ENCODE measurements at regions not wholly inside any gene's neighbourhood (a gene's known extent, or its start where the extent isn't known, plus 50 kb on each side); places are given as distances from the start of the nearest gene placed in this dataset.
A peak's percentile ranks its signal among the peaks of the same experiment; 100 is the strongest.

DNA sequence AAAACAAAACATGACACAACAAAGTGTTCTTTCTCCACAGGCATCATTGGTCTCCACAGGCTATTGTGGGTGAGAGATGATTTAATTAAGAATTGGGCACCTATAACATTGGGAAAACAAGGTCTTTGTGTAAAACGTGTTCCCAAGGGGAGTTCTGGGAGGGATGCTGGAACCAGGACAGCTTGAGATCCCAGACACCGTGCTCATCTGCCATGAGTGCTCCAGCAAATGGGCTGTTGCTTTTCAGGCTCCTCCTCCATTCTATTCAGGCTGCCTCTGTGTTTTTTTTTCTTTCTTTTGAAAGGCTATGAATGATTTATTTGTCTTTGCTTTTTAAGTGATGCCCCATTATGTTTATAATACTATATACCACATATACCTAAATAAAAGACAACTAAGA, 122.4 kb downstream of the DACT1 start:
- Mint-ChIP-seq H3K9me3 (no peaks in the 10 kb centered on the region), H3K27me3 (ENCODE audit: low read depth) (no peaks in the 10 kb centered on the region), H3K4me3 (no peak overlapping the region), H3K27ac (no peak overlapping the region), H3K36me3 (ENCODE audit: low read depth) (no peaks in the 10 kb centered on the region), H3K4me1 (peaks cover 54% of the 10 kb centered on the region)
- TF ChIP-seq, protein P1, sequence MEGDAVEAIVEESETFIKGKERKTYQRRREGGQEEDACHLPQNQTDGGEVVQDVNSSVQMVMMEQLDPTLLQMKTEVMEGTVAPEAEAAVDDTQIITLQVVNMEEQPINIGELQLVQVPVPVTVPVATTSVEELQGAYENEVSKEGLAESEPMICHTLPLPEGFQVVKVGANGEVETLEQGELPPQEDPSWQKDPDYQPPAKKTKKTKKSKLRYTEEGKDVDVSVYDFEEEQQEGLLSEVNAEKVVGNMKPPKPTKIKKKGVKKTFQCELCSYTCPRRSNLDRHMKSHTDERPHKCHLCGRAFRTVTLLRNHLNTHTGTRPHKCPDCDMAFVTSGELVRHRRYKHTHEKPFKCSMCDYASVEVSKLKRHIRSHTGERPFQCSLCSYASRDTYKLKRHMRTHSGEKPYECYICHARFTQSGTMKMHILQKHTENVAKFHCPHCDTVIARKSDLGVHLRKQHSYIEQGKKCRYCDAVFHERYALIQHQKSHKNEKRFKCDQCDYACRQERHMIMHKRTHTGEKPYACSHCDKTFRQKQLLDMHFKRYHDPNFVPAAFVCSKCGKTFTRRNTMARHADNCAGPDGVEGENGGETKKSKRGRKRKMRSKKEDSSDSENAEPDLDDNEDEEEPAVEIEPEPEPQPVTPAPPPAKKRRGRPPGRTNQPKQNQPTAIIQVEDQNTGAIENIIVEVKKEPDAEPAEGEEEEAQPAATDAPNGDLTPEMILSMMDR (IDR thresholded peaks at IDR 0.05; ENCODE audit: unreplicated experiment in 3 of 3) = no peak

DNA sequence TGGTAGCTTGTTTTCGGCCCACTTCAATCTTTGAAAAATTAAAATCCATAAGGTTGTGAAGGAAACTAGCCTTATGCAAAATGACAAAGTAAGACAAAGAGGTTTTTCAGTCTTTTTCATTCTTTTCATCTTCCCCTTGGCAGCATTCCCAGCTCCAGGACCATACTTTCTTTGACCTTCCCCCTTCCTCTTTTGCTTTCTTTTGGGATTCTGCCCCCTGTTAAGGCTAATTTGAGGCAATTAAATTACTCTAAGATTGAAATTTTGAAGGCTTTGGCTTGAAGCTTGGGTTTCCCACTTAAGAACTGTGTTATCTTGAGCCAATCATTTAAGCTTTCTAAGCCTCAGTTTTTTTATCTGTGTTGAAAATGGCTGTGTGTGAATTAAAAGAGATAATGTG, 124.9 kb downstream of the DACT1 start:
- Mint-ChIP-seq H3K27ac (peak overlapping the region; percentile 86 to 87 (median 87)), H3K4me3 (no peak overlapping the region), H3K27me3 (ENCODE audit: low read depth) (peaks cover 3% of the 10 kb centered on the region), H3K36me3 (ENCODE audit: low read depth) (no peaks in the 10 kb centered on the region), H3K4me1 (peaks cover 56% of the 10 kb centered on the region), H3K9me3 (no peaks in the 10 kb centered on the region)
- TF ChIP-seq, protein P1 (IDR thresholded peaks at IDR 0.05; ENCODE audit: unreplicated experiment in 3 of 3) = no peak

DNA sequence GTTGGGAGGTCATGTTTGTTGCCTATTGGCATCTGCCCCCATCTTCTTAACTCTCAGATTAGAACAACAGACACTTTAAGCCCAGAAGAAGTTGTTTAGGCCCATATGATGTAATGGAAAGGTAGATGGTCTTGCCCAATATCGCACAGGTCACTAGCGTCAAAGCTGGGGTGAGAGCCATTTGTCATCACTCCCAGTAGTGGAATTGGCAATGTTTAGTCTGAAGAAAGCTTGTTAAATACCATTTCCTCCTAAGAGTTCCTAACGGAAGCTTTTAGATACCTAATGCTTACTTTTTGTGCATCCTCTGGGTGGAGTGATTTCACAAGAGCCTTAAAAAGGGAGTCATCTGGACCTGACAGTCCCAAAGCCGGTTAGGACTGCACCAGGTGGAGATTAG, 125.4 kb downstream of the DACT1 start:
- Mint-ChIP-seq H3K4me1 (peaks cover 56% of the 10 kb centered on the region), H3K27ac (peak overlapping the region; percentile 86 to 87 (median 87)), H3K9me3 (no peaks in the 10 kb centered on the region), H3K27me3 (ENCODE audit: low read depth) (peaks cover 3% of the 10 kb centered on the region), H3K4me3 (no peak overlapping the region), H3K36me3 (ENCODE audit: low read depth) (no peaks in the 10 kb centered on the region)
- TF ChIP-seq, protein P1 (IDR thresholded peaks at IDR 0.05; ENCODE audit: unreplicated experiment in 3 of 3) = no peak

DNA sequence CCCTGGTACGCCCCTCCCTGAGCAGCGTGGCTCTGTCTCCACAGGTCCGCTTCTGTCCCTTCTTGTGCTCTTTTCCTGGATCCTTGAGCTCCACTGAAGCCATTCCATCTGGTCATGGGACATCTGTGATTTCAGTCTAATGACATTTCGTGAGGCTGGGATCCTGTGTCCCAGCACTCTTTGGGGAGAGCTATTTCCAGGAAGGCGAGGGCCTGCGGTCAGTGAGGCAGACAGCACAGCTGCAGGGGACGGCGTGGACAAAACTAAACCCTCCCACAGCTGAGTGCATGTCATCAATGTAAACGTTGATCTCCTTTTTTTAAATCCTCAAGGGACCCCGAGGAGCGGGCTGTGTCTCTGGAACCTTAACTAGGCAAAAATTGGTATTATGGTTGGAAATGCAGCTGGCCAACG, 127.7 kb downstream of the DACT1 start:
- Mint-ChIP-seq H3K27ac (peak overlapping the region; percentile 87 to 96 (median 91)), H3K36me3 (ENCODE audit: low read depth) (no peaks in the 10 kb centered on the region), H3K4me3 (peak overlapping the region; percentile 21 to 42 (median 39)), H3K9me3 (no peaks in the 10 kb centered on the region), H3K4me1 (peaks cover 64% of the 10 kb centered on the region), H3K27me3 (ENCODE audit: low read depth) (peaks cover 3% of the 10 kb centered on the region)
- TF ChIP-seq, protein P1 (IDR thresholded peaks at IDR 0.05; ENCODE audit: unreplicated experiment in 3 of 3) = no peak

DNA sequence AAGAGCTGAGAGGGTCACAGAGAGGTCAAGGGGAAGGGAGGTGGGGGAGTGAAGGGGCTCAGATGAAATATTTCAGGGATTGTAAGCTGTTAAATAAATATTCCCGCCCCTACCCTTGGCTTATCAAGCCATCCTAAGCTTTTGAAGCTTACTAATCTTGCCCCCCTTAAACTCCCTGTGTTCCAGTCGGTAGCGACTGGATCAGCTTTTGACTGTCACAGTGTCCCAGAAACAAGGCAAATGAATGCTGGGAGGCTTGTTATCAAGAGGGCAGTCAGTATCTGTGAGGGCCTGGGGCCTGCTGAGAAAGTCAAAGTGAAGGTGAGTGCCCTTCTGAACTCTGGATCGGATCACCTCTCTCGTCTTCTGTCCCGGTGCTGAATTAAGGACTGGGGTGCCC, 128.1 kb downstream of the DACT1 start:
- Mint-ChIP-seq H3K27ac (peak overlapping the region; percentile 87 to 96 (median 91)), H3K27me3 (ENCODE audit: low read depth) (peaks cover 3% of the 10 kb centered on the region), H3K4me3 (peak overlapping the region in 2 of 3 experiments; percentile 21 to 42), H3K4me1 (peaks cover 62% of the 10 kb centered on the region), H3K36me3 (ENCODE audit: low read depth) (no peaks in the 10 kb centered on the region), H3K9me3 (no peaks in the 10 kb centered on the region)
- TF ChIP-seq, protein P1 (IDR thresholded peaks at IDR 0.05; ENCODE audit: unreplicated experiment in 3 of 3) = no peak

DNA sequence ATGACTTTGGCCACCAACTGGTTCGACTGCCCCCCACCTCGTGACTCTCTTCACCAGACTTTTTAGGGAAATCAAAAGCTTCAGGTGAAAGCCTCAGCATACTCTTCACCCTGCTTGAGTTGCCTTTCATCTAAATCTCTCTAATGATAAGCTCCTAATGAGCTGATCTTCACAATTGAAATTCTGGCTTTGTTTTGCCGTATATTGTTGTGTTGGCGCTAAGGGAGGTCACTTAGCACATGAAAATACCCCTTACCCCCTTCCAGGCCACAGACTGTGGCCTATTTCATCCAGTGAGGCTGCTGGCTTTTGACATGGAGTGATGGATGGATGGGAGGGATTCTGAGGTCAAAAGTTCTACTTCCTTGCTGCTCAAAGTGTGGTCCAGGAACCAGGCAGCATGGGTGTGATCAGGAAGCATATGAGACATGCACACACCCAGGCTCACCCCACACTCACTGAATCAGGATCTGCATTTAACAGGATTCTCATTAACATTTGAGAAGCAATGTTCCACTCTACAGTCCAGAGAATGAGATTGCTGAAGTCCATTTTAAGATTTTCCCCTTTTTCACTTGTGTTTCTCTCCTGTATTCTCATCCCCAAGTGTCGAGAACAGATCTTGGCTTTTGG, 131.4 kb downstream of the DACT1 start:
- H3K4me1 Mint-ChIP-seq = peaks cover 75% of the 10 kb centered on the region
- no peaks in the 10 kb centered on the region for H3K9me3 Mint-ChIP-seq
- peaks cover 3% of the 10 kb centered on the region for H3K27me3 Mint-ChIP-seq (ENCODE audit: low read depth)
- TF ChIP-seq, protein P1 (IDR thresholded peaks at IDR 0.05; ENCODE audit: unreplicated experiment in 3 of 3) = no peak
- H3K4me3 Mint-ChIP-seq = no peak overlapping the region
- H3K36me3 Mint-ChIP-seq (ENCODE audit: low read depth) = no peaks in the 10 kb centered on the region
- peak overlapping the region; percentile 59 to 62 (median 61) for H3K27ac Mint-ChIP-seq
